NT2/D1 (cell line): ENCODE measurements at regions not wholly inside any gene's neighbourhood (a gene's known extent, or its start where the extent isn't known, plus 50 kb on each side); places are given as distances from the start of the nearest gene placed in this dataset.

Experiments used
- DNase-seq: peaks from one replicate; pipeline ENCODE4 v3.0.0-alpha.2; 2011; ENCODE audit warnings: low read depth, low spot score
- H3K27me3 ChIP-seq: 2 replicates; pipeline ENCODE4 v1.6.0; 2011; ENCODE audit warnings: mild to moderate bottlenecking; ENCODE audit not compliant: insufficient read length, insufficient read depth
- H3K36me3 ChIP-seq: 2 replicates; pipeline ENCODE4 v1.6.1; 2011; ENCODE audit warnings: mild to moderate bottlenecking, low read length, mixed read lengths; ENCODE audit not compliant: insufficient read depth, insufficient read length
- H3K4me1 ChIP-seq: 2 replicates; pipeline ENCODE4 v1.5.1; 2011; ENCODE audit not compliant: insufficient read depth, insufficient read length
- H3K4me3 ChIP-seq: 2 replicates; pipeline ENCODE4 v1.5.1; 2011; ENCODE audit warnings: low read depth; ENCODE audit not compliant: insufficient read length
- H3K9ac ChIP-seq: 2 replicates; pipeline ENCODE4 v1.6.0; 2011; ENCODE audit warnings: low read depth; ENCODE audit not compliant: insufficient read length
- H3K9me3 ChIP-seq: 2 replicates; pipeline ENCODE4 v1.5.1; 2011; ENCODE audit warnings: mild to moderate bottlenecking, low read length; ENCODE audit not compliant: insufficient read depth
- SUZ12 ChIP-seq: IDR thresholded peaks from 2 replicates; pipeline ENCODE4 v1.6.1; 2011; ENCODE audit not compliant: insufficient read length, insufficient read depth; ENCODE audit errors: extremely low read depth
- YY1 ChIP-seq: IDR thresholded peaks from 2 replicates; pipeline ENCODE4 v1.6.1; 2011; ENCODE audit not compliant: insufficient read length, insufficient read depth
- ZNF274 ChIP-seq: IDR thresholded peaks from 2 replicates; pipeline ENCODE4 v1.6.1; 2011; ENCODE audit warnings: mild to moderate bottlenecking, low read depth, low read length

DNA sequence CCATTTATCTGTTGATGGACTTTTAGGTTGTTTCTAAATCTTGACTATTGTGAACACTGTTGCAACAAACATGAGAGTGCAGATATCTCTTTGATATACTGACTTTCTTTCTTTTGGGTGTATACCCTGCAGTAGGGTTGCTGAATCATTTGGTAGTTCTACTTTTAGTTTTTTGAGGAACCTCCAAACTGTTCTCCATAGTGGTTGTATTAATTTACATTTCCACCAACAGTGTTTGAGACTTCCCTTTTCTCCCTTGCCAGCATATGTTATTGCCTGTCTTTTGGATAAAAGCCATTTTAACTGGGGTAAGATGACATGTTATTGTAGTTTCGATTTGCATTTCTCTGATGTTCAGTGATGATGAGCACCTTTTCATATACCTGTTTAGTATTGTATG, 330.0 kb downstream of the DDX10 start:
- no peaks in the 10 kb centered on the region for H3K4me1 ChIP-seq
- no peak for DNase-seq
- no peaks in the 10 kb centered on the region for H3K27me3 ChIP-seq
- TF ChIP-seq SUZ12: no peak
- TF ChIP-seq ZNF274: no peak
- TF ChIP-seq YY1: no peak
- no peak overlapping the region for H3K9ac ChIP-seq
- H3K9me3 ChIP-seq: no peaks in the 10 kb centered on the region
- H3K4me3 ChIP-seq: no peak overlapping the region
- H3K36me3 ChIP-seq: no peaks in the 10 kb centered on the region

DNA sequence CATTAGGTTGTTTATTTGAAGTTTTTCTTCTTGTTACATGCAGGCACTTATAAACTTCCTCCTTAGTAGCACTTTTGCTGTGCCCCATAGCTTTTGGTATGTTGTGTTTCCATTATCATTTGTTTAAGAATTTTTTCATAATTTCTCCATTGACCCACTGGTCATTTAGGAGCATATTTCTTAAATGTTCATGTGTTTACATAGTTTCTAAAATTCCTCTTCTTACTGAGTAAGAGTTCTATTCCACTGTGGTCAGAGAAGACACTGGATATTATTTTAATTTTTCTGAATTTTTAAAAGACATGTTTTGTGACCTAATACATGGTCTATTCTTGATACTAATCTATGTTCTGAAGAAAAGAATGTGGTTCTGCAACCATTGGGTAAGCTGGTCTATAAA, 333.0 kb downstream of the DDX10 start:
- Histone ChIP-seq H3K9ac (no peak overlapping the region), H3K9me3 (no peaks in the 10 kb centered on the region), H3K4me1 (no peaks in the 10 kb centered on the region), H3K4me3 (no peak overlapping the region), H3K36me3 (no peaks in the 10 kb centered on the region), H3K27me3 (no peaks in the 10 kb centered on the region)
- TF ChIP-seq SUZ12: no peak
- no peak for TF ChIP-seq YY1
- no peak for TF ChIP-seq ZNF274
- no peak for DNase-seq

DNA sequence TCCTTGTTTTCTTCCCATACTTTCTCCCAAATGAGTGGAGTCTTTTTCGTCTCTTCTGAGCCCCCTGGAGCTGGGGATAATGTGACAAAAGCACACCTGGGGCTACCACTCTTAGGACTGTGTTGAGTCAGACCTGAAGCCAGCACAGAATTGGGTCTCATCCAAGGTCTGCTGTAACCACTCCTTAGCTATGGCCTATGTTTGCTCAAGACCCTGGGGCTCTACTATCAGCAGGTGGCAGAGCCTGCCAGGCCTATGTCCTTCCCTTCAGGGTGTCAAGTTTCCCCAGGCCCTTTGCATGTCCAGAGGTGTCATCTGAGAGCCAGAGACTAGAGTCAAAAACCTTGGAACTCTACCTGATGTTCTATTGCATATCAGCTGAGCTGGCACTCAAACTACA, 335.7 kb downstream of the DDX10 start:
- Histone ChIP-seq H3K9ac (no peak overlapping the region), H3K4me1 (no peaks in the 10 kb centered on the region), H3K27me3 (no peaks in the 10 kb centered on the region), H3K9me3 (no peaks in the 10 kb centered on the region), H3K36me3 (no peaks in the 10 kb centered on the region), H3K4me3 (no peak overlapping the region)
- DNase-seq: no peak
- no peak for TF ChIP-seq YY1
- no peak for TF ChIP-seq ZNF274
- TF ChIP-seq SUZ12: no peak

DNA sequence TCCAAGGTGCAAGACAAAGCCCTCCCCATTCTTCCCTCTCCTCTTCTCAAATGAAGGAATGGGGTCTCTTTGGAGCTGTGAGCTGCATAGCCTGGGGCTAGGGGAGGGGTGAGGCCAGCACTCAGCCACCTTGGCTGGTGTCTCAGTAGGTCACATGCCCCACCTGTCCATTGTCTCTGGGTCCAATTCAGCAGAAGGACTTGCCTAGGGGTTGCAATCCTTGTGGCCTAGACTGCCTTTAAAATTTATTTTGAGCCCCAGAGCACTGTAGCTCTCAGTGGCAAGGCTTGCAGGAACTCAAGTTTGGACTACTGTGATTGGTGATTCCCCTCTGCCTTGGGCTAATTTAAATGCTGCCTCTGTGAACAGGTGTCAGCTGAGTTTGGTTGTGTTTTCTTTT, 336.7 kb downstream of the DDX10 start:
- Histone ChIP-seq H3K9me3 (no peaks in the 10 kb centered on the region), H3K9ac (no peak overlapping the region), H3K4me3 (no peak overlapping the region), H3K4me1 (no peaks in the 10 kb centered on the region), H3K36me3 (no peaks in the 10 kb centered on the region), H3K27me3 (no peaks in the 10 kb centered on the region)
- no peak for DNase-seq
- TF ChIP-seq ZNF274: no peak
- TF ChIP-seq YY1: no peak
- no peak for TF ChIP-seq SUZ12

DNA sequence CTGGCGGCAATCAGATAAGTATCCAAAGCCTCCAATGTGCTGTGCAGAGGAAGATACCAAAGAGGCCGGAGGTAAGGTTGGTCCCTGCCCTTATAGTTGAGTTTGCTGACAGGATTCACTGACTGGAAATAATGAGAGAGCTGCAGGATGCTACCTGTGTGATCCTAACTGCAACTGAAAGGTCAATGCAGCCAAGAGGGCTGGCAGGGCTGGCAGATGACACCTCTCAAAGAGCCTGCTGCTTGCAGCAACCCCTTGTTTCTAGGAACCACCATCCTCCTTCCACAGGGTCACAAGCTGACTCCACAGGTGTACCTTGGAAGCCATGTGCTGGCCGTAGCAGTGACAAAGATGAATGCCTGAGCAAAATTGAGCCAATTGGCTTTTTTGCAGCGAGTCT, 348.1 kb downstream of the DDX10 start:
- no peaks in the 10 kb centered on the region for H3K36me3 ChIP-seq
- no peaks in the 10 kb centered on the region for H3K27me3 ChIP-seq
- no peak for DNase-seq
- TF ChIP-seq YY1 (no peak), ZNF274 (no peak), SUZ12 (no peak)
- H3K4me1 ChIP-seq: no peaks in the 10 kb centered on the region
- H3K9ac ChIP-seq: no peak overlapping the region
- no peaks in the 10 kb centered on the region for H3K9me3 ChIP-seq
- no peak overlapping the region for H3K4me3 ChIP-seq

DNA sequence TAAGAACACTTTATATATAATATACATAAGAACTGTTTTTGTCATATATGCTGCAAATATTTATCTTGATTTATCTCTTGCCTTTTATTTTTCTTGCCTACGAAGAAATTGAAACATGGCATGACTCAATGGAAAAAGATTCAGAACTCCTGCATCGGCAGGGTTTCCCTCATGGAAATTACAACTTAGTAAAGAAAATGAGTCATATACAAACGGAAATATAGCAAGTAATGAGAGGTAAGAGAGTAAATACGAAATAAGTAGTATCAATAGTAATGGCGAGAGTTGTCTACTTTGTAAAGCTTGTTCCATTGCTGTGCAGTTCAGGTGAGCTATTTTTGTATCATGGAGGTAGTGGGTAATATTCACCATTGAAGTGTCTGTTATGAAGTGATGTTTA, 350.4 kb downstream of the DDX10 start:
- H3K9ac ChIP-seq: no peak overlapping the region
- H3K36me3 ChIP-seq: no peaks in the 10 kb centered on the region
- no peak for DNase-seq
- no peaks in the 10 kb centered on the region for H3K4me1 ChIP-seq
- TF ChIP-seq YY1: no peak
- TF ChIP-seq SUZ12: no peak
- no peak for TF ChIP-seq ZNF274
- H3K27me3 ChIP-seq: no peaks in the 10 kb centered on the region
- no peak overlapping the region for H3K4me3 ChIP-seq
- H3K9me3 ChIP-seq: no peaks in the 10 kb centered on the region

DNA sequence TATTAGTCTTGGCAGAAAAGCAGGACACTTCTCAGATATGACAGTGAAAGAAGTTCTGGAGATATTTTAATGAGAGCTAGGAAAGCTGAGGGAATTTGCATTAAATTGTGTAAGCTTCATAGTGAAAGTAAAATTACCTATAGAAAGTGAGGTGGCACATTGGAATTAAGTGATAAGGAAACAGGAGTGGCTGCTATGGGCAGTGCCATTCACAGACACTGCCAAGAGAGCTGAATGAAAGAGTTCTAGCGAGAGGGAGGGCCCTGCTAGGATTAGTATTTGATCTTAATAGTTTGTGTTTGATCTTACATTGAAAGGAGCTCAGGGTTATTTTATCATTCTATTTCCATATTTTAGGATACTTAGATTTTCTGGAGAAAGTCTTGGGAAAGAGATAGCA, 351.9 kb downstream of the DDX10 start:
- Histone ChIP-seq H3K27me3 (no peaks in the 10 kb centered on the region), H3K4me1 (no peaks in the 10 kb centered on the region), H3K4me3 (no peak overlapping the region), H3K36me3 (no peaks in the 10 kb centered on the region), H3K9ac (no peak overlapping the region), H3K9me3 (no peaks in the 10 kb centered on the region)
- no peak for TF ChIP-seq ZNF274
- TF ChIP-seq YY1: no peak
- no peak for TF ChIP-seq SUZ12
- no peak for DNase-seq

DNA sequence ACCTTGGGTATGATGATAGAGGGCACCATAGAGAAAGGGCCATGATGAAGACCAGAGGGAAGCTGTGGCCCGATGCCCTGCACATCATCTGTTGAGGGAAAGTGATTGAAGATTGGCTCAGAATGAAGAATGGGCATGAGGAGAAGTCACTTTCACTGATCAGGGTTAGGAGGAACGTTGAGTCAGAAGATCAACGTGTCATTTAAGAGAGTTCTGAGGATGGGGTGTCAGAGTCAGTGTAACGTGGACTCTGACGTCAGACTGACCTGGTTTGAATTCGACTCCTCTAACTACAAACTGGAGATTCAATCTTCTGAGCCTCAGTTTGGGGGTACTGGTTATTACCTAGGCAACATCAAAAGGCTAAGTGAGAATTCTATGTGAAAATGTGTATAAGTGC, 352.6 kb downstream of the DDX10 start:
- no peaks in the 10 kb centered on the region for H3K36me3 ChIP-seq
- no peaks in the 10 kb centered on the region for H3K4me1 ChIP-seq
- TF ChIP-seq ZNF274 (no peak), YY1 (no peak), SUZ12 (no peak)
- H3K9ac ChIP-seq: no peak overlapping the region
- H3K9me3 ChIP-seq: no peaks in the 10 kb centered on the region
- no peak for DNase-seq
- no peak overlapping the region for H3K4me3 ChIP-seq
- no peaks in the 10 kb centered on the region for H3K27me3 ChIP-seq
